Heart right ventricle (tissue), 16 donors: ENCODE measurements at regions not wholly inside any gene's neighbourhood (a gene's known extent, or its start where the extent isn't known, plus 50 kb on each side); places are given as distances from the start of the nearest gene placed in this dataset.

Experiments used
- ATAC-seq, 8 donors: fragments of 200-7000 bp; cut with Tn5 transposase; one replicate each; pipeline ENCODE4 v1.9.1; 2020; ENCODE audit warnings: mild to moderate bottlenecking in 8 of 8, moderate library complexity in 8 of 8, moderate number of reproducible peaks in 1 of 8
- DNase-seq, 2 donors: peaks; one replicate each; pipeline ENCODE4 v3.0.0-alpha.2; 2020
- H3K27ac ChIP-seq, 10 donors: fragments of 200-600 bp; sonication (generic) in 2 of 10; one replicate each; pipeline versions ENCODE4 v1.5.0 to v1.8.0; 2020 to 2022; ENCODE audit warnings: mild to moderate bottlenecking in 3 of 10
- H3K27me3 ChIP-seq, 7 donors: fragments of 200-600 bp; one replicate each; pipeline ENCODE4 v1.8.0; 2021 to 2022; ENCODE audit warnings: mild to moderate bottlenecking in 2 of 7
- H3K36me3 ChIP-seq, 9 donors: fragments of 200-600 bp; sonication (generic) in 1 of 9; one replicate each; pipeline versions ENCODE4 v1.5.0 to v1.8.0; 2020 to 2022; ENCODE audit warnings: mild to moderate bottlenecking in 2 of 9
- H3K4me1 ChIP-seq, 9 donors: fragments of 200-600 bp; sonication (generic) in 1 of 9; one replicate each; pipeline versions ENCODE4 v1.5.0 to v1.8.0; 2020 to 2022; ENCODE audit warnings: mild to moderate bottlenecking in 4 of 9
- H3K4me3 ChIP-seq, 10 donors: fragments of 200-600 bp; sonication (generic) in 2 of 10; one replicate each; pipeline versions ENCODE4 v1.5.0 to v1.8.0; 2020 to 2022; ENCODE audit warnings: mild to moderate bottlenecking in 7 of 10, moderate library complexity in 2 of 10
- H3K9me3 ChIP-seq, 11 donors: fragments of 200-600 bp in 10 of 11; sonication (generic) in 2 of 11; one replicate each; pipeline versions ENCODE4 v1.5.0 to v1.8.0; 2013 to 2022; ENCODE audit warnings: mild to moderate bottlenecking in 2 of 11, control low read depth in 1 of 11, moderate library complexity in 1 of 11
- WGBS, 2 donors: extraction: QIAGEN DNeasy Blood & Tissue Kit; methylation state at CpG; one replicate each; pipeline ENCODE4 v1.1.7; 2013; ENCODE audit warnings: inconsistent platforms in 1 of 2; 5-methylcytosine and 5-hydroxymethylcytosine counted together
- intact Hi-C, 10 donors: fragments of 100-400 bp; cut with DNase I; formaldehyde crosslinking; loops; one replicate each; pipeline versions ENCODE4 v1.11.1 to v1.14.2; 2022
- TF ChIP-seq, protein P1 (sequence below), 9 donors: fragments of 200-600 bp; sonication (generic) in 2 of 9; IDR thresholded peaks; one replicate each; pipeline versions ENCODE4 v1.5.0 to v1.8.0; 2021 to 2022; ENCODE audit warnings: antibody characterized with exemption in 9 of 9, mild to moderate bottlenecking in 5 of 9, moderate library complexity in 1 of 9
- donor health status: Arrhythmogenic right ventricular cardiomyopathy.
- donor health status: ischemic (EF 13 %, LVEDD 7.1; RV severe dilation, severe dysfunction).
- donor health status: healthy with polysubstance abuse.
- donor health status: DM: no; HTN: yes; CAD: no.
- donor health status: DM: no; HTN: no; CAD: no.
- donor health status: ischemic (EF 25% LVEDD 6.9; RV normal size, moderate dysfunction).
- donor health status: ischemic (EF 25% LVEDD 5.7; RV mildly dilated, moderate dysfunction).
- donor health status: healthy.
- donor health status: DM: yes; HTN: yes; CAD: no.
- donor health status: Ischemic cardiomyopathy.
- donor health status: ischemic (EF 35%, LVEDD 5.7; RV mildly dilated, moderate dysfunction).
- donor health status: nonischemic (EF 11% LVEDD 7.7; RV severe dilation, severe dysfunction).
- donor health status: DM: yes; HTN: yes; CAD: no.
- donor health status: PGD.
- donor health status: ischemic (EF 29% LVEDD 5.4; RV normal size, mild dysfunction).
- donor health status: nonischemic (EF 23%, LVEDD 6.1; RV moderate dilation, normal function).

DNA sequence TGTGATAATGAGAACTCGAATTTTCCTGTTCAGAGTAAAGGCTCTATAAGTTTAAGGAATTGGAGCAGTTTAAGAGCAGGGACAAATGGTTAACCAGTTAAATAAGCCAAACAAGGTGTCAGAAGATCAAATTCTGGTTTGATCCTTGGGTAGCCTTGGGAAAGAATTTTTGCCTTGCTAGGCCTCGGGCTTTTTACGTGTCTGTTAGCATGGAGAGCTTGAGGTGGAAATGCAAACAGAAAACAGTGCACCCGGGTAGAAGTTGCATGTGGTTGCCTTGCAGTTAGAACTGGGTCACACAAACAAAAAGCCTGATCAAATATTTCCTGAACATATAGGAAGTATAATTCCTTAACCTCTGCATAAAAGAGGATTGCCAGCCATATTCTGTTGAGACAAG is 58.3 kb downstream of the RIN2 start:
- Histone ChIP-seq H3K9me3 (peaks cover 0 to 13% (median 0%) of the 10 kb centered on the region in 11 donors), H3K4me3 (no peak overlapping the region), H3K27ac (peak overlapping the region in 9 of 10 donors; percentile 54 to 90 (median 61)), H3K36me3 (peaks cover 0 to 7% (median 0%) of the 10 kb centered on the region in 9 donors), H3K4me1 (peaks cover 4 to 77% (median 57%) of the 10 kb centered on the region in 9 donors), H3K27me3 (no peaks in the 10 kb centered on the region)
- intact Hi-C loops, result loop anchor here in 4 of 10 donors (2.0 to 5.0 kb wide), 2 partner anchors 71 to 72 kb away; no protein-coding TSS in a partner anchor
- WGBS, 2 donors, result 68 to 79% methylated on average over 4 of the region's 4 CpGs
- ATAC-seq (no peak), DNase-seq (no peak)
- TF ChIP-seq, protein P1, sequence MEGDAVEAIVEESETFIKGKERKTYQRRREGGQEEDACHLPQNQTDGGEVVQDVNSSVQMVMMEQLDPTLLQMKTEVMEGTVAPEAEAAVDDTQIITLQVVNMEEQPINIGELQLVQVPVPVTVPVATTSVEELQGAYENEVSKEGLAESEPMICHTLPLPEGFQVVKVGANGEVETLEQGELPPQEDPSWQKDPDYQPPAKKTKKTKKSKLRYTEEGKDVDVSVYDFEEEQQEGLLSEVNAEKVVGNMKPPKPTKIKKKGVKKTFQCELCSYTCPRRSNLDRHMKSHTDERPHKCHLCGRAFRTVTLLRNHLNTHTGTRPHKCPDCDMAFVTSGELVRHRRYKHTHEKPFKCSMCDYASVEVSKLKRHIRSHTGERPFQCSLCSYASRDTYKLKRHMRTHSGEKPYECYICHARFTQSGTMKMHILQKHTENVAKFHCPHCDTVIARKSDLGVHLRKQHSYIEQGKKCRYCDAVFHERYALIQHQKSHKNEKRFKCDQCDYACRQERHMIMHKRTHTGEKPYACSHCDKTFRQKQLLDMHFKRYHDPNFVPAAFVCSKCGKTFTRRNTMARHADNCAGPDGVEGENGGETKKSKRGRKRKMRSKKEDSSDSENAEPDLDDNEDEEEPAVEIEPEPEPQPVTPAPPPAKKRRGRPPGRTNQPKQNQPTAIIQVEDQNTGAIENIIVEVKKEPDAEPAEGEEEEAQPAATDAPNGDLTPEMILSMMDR (IDR thresholded peaks at IDR 0.05), result no peak

DNA sequence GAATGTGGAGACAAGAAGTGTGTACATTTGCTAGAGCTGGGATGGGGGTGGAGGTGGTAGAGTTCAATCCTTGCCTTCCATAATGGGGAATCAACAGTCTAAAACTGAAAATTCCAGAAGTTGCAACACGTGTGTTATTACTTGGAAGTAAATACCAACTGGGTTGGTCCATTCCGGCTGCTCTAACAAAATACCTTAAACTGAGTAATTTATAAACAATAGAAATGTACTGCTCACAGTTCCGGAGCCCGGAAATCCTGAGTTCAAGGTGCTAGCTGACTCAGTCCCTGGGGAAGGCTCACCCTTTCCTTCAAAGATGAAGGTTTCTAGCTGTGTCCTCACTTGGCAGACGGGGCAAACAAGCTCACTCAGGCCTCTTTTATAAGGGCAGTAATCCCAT is 59.0 kb downstream of the RIN2 start:
- 65 to 75% methylated on average over 5 of the region's 5 CpGs for WGBS, 2 donors
- Histone ChIP-seq H3K4me1 (peaks cover 4 to 79% (median 61%) of the 10 kb centered on the region in 9 donors), H3K27me3 (no peaks in the 10 kb centered on the region), H3K4me3 (no peak overlapping the region), H3K36me3 (peaks cover 0 to 7% (median 0%) of the 10 kb centered on the region in 9 donors), H3K9me3 (peaks cover 0 to 13% (median 0%) of the 10 kb centered on the region in 11 donors), H3K27ac (peak overlapping the region in 8 of 10 donors; percentile 54 to 90 (median 66))
- intact Hi-C loops, result loop anchor here in 4 of 10 donors (2.0 to 5.0 kb wide), 2 partner anchors 70 to 72 kb away; no protein-coding TSS in a partner anchor
- peak in 1 of 2 donors; percentile 81 for DNase-seq
- ATAC-seq, result peak; percentile 65 to 91 (median 77)
- TF ChIP-seq, protein P1 (IDR thresholded peaks at IDR 0.05), result no peak

DNA sequence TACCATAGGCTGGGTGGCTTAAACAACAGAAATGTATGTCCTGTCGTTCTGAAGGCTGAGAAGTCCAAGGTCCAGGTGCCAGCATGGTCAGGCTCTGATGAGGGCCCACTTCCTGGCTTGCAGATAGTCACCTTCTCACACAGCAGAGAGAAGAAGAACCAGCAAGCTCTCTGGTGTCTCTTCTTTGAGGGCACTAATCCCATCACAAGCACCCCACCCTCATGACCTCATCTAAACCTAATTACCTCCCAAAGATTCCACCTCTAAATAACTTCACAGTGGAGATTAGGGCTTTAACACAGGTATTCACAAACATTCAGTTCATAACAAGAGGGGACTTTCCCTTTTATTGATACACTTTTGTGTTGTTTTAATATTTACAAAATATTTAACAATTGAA is 61.1 kb downstream of the RIN2 start:
- no peak for DNase-seq
- WGBS, 2 donors, result 89 to 94% methylated on average over 1 of the region's 1 CpG
- TF ChIP-seq, protein P1 (IDR thresholded peaks at IDR 0.05), result no peak
- H3K4me1 ChIP-seq, result peaks cover 4 to 77% (median 50%) of the 10 kb centered on the region in 9 donors
- intact Hi-C loops, result loop anchor here in 3 of 10 donors (5.0 kb wide), 1 partner anchor 68 kb away; no protein-coding TSS in a partner anchor
- peaks cover 0 to 13% (median 0%) of the 10 kb centered on the region in 11 donors for H3K9me3 ChIP-seq
- no peak overlapping the region for H3K4me3 ChIP-seq
- H3K36me3 ChIP-seq, result peaks cover 0 to 7% (median 0%) of the 10 kb centered on the region in 9 donors
- ATAC-seq, result no peak
- no peak overlapping the region for H3K27ac ChIP-seq
- no peaks in the 10 kb centered on the region for H3K27me3 ChIP-seq

DNA sequence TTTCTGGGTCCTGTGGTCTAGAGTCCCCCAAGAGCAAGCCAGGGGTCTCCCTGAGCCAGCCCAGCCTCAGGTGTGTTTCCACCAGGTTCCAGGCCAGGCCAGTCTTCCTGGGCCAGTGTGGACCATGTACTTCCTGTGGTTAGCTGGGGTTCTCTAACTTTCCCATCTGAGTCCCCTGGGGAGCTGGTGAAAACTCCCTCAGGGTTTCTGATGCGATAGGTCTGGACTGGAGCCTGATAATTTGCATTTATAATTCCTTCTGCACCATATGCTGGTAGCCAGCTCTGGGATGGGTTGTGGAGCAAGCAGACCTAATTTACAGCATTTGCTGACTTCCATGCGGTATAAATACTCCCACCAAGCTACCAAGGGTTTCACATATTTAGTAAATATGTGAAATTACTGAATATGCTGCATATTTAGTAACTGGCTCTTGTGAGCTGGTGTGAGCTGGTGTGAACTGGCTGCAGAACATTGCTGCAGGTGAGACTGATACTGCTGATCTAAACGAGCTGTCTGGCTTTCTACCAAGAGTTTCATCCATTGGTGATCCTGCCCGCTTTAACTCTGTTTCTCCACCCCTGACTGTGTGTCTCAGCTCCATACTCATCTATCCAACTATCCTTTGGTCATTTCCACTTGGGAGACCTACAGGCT is 62.6 kb downstream of the RIN2 start:
- intact Hi-C loops, result no loop called here
- peak overlapping the region in 4 of 10 donors; percentile 4 to 85 (median 53) for H3K27ac ChIP-seq
- H3K36me3 ChIP-seq, result peaks cover 0 to 7% (median 0%) of the 10 kb centered on the region in 9 donors
- 71 to 85% methylated on average over 4 of the region's 4 CpGs for WGBS, 2 donors
- peaks cover 0 to 13% (median 0%) of the 10 kb centered on the region in 11 donors for H3K9me3 ChIP-seq
- peaks cover 4 to 74% (median 47%) of the 10 kb centered on the region in 9 donors for H3K4me1 ChIP-seq
- no peaks in the 10 kb centered on the region for H3K27me3 ChIP-seq
- H3K4me3 ChIP-seq, result no peak overlapping the region
- ATAC-seq (no peak), DNase-seq (no peak)
- TF ChIP-seq, protein P1 (IDR thresholded peaks at IDR 0.05), result no peak
